ENCODE measurements at regions not wholly inside any gene's neighbourhood (a gene's known extent, or its start where the extent isn't known, plus 50 kb on each side); places are given as distances from the start of the nearest gene placed in this dataset.
"Not testable (repeated sequence)": the region's sequence is repeated elsewhere in the genome, so short reads cannot be mapped to it uniquely, and the experiment has no call there.

- H4K20me1 ChIP-seq (ENCODE audit: insufficient read depth, low read depth, low read length) = no peaks in the 10 kb centered on the region
- H3K4me2 ChIP-seq (ENCODE audit: low read depth, low read length, poor library complexity, severe bottlenecking) = no peak overlapping the region
- H3K79me2 ChIP-seq (ENCODE audit: low read length) = no peaks in the 10 kb centered on the region
- H3K27me3 ChIP-seq (ENCODE audit: low read length) = no peaks in the 10 kb centered on the region
- H3K36me3 ChIP-seq (ENCODE audit: insufficient read depth, low read length) = no peaks in the 10 kb centered on the region
- H3K9me3 ChIP-seq (ENCODE audit: low read length) = no peaks in the 10 kb centered on the region
- no peaks in the 10 kb centered on the region for H3K4me1 ChIP-seq (ENCODE audit: low read length)
- no peak overlapping the region for H3K27ac ChIP-seq (ENCODE audit: low read length)
- H3K4me3 ChIP-seq (ENCODE audit: low read length) = no peak overlapping the region
- no peaks in the 10 kb centered on the region for H3K9me2 ChIP-seq (replicated peaks; ENCODE audit: insufficient read depth, low read length)
- no peak overlapping the region for H2AFZ ChIP-seq (ENCODE audit: low read length)
- no peak for DNase-seq
- H3K9ac ChIP-seq (ENCODE audit: low read length) = no peak overlapping the region
Measured at GRCh38 chr10:84018826-84019225, 120.5 kb upstream of the GHITM start.

- H3K27ac ChIP-seq (ENCODE audit: low read length); H3K9me3 ChIP-seq (ENCODE audit: low read length); H3K9ac ChIP-seq (ENCODE audit: low read length); H3K4me2 ChIP-seq (ENCODE audit: low read depth, low read length, poor library complexity, severe bottlenecking); H3K4me3 ChIP-seq (ENCODE audit: low read length); H2AFZ ChIP-seq (ENCODE audit: low read length); H3K4me1 ChIP-seq (ENCODE audit: low read length); H3K79me2 ChIP-seq (ENCODE audit: low read length); H3K36me3 ChIP-seq (ENCODE audit: insufficient read depth, low read length); H3K27me3 ChIP-seq (ENCODE audit: low read length); DNase-seq; H4K20me1 ChIP-seq (ENCODE audit: insufficient read depth, low read depth, low read length); H3K9me2 ChIP-seq (replicated peaks; ENCODE audit: insufficient read depth, low read length): not testable (repeated sequence)
Measured at GRCh38 chr10:84019854-84020458, 119.4 kb upstream of the GHITM start.

DNA sequence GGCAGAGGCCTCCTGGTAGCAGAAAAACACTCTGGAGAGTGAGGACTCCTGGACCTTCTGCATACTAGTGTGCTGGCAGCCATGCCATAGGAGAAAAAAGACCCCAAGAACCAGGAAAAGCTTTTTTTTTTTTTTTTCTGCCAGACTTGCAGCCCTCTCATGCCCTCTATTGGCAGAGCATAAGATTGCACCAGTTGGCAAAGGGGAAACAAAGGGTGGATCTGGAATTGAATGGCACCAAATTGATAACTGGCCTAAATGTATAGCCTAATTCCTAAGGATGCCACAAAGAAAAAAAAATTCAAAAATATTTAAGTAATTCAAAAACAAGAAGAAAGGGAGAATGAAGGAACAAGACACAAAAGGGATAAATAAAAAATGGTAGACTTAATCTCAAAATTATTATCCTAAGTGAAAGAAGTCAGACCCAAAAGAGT, 112.5 kb upstream of the GHITM start:
- no peak overlapping the region for H3K4me3 ChIP-seq (ENCODE audit: low read length)
- no peak overlapping the region for H3K27ac ChIP-seq (ENCODE audit: low read length)
- DNase-seq = peak; percentile 55

DNA sequence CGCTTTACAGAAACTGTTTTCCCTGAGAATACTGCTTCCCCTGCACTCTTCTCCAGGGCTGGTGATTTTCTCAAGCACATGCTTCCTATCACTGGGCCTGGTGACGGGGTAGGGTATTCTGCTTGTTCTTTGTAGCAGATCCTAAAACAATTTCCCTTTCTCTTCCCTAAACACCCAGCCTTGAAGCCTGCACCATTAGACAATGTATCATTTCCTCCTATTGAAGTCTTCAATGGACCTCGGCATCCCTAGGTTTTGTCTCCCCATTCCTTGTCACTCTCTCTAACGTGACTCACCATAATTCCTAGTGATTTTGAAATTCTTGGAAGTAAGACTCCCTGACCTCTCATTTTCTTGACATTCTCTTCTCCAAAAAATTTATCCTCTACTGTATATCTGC, 109.5 kb upstream of the GHITM start:
- Histone ChIP-seq H3K27ac (ENCODE audit: low read length) (no peak overlapping the region), H3K79me2 (ENCODE audit: low read length) (no peaks in the 10 kb centered on the region), H3K9me3 (ENCODE audit: low read length) (no peaks in the 10 kb centered on the region), H3K36me3 (ENCODE audit: insufficient read depth, low read length) (no peaks in the 10 kb centered on the region), H3K9ac (ENCODE audit: low read length) (no peak overlapping the region), H4K20me1 (ENCODE audit: insufficient read depth, low read depth, low read length) (no peaks in the 10 kb centered on the region), H2AFZ (ENCODE audit: low read length) (no peak overlapping the region), H3K4me2 (ENCODE audit: low read depth, low read length, poor library complexity, severe bottlenecking) (no peak overlapping the region), H3K9me2 (replicated peaks; ENCODE audit: insufficient read depth, low read length) (no peaks in the 10 kb centered on the region), H3K4me3 (ENCODE audit: low read length) (no peak overlapping the region), H3K27me3 (ENCODE audit: low read length) (no peaks in the 10 kb centered on the region), H3K4me1 (ENCODE audit: low read length) (no peaks in the 10 kb centered on the region)
- no peak for DNase-seq

More for the DNA sequence above, 112.5 kb upstream of the GHITM start:
- no peak overlapping the region for H3K9ac ChIP-seq (ENCODE audit: low read length)
- no peak overlapping the region for H2AFZ ChIP-seq (ENCODE audit: low read length)
- H3K9me3 ChIP-seq (ENCODE audit: low read length) = no peaks in the 10 kb centered on the region
- H3K9me2 ChIP-seq (replicated peaks; ENCODE audit: insufficient read depth, low read length) = no peaks in the 10 kb centered on the region
- H3K79me2 ChIP-seq (ENCODE audit: low read length) = no peaks in the 10 kb centered on the region
- H3K36me3 ChIP-seq (ENCODE audit: insufficient read depth, low read length) = no peaks in the 10 kb centered on the region
- no peaks in the 10 kb centered on the region for H3K27me3 ChIP-seq (ENCODE audit: low read length)
- no peaks in the 10 kb centered on the region for H4K20me1 ChIP-seq (ENCODE audit: insufficient read depth, low read depth, low read length)
- no peak overlapping the region for H3K4me2 ChIP-seq (ENCODE audit: low read depth, low read length, poor library complexity, severe bottlenecking)
- no peaks in the 10 kb centered on the region for H3K4me1 ChIP-seq (ENCODE audit: low read length)

GRCh38 chr10:84038035-84038434, 101.3 kb upstream of the GHITM start:
- H3K9ac ChIP-seq (ENCODE audit: low read length) = no peak overlapping the region
- no peaks in the 10 kb centered on the region for H3K9me2 ChIP-seq (replicated peaks; ENCODE audit: insufficient read depth, low read length)
- H3K4me1 ChIP-seq (ENCODE audit: low read length) = no peaks in the 10 kb centered on the region
- H4K20me1 ChIP-seq (ENCODE audit: insufficient read depth, low read depth, low read length) = no peaks in the 10 kb centered on the region
- H2AFZ ChIP-seq (ENCODE audit: low read length) = no peak overlapping the region
- H3K27ac ChIP-seq (ENCODE audit: low read length) = no peak overlapping the region
- no peaks in the 10 kb centered on the region for H3K9me3 ChIP-seq (ENCODE audit: low read length)
- no peak for DNase-seq
- no peaks in the 10 kb centered on the region for H3K36me3 ChIP-seq (ENCODE audit: insufficient read depth, low read length)
- no peaks in the 10 kb centered on the region for H3K79me2 ChIP-seq (ENCODE audit: low read length)
- H3K4me3 ChIP-seq (ENCODE audit: low read length) = no peak overlapping the region
- H3K4me2 ChIP-seq (ENCODE audit: low read depth, low read length, poor library complexity, severe bottlenecking) = no peak overlapping the region
- H3K27me3 ChIP-seq (ENCODE audit: low read length) = no peaks in the 10 kb centered on the region

GRCh38 chr10:84039957-84040356, 99.4 kb upstream of the GHITM start:
- H3K27ac ChIP-seq (ENCODE audit: low read length) = no peak overlapping the region
- H3K4me2 ChIP-seq (ENCODE audit: low read depth, low read length, poor library complexity, severe bottlenecking) = no peak overlapping the region
- no peak overlapping the region for H2AFZ ChIP-seq (ENCODE audit: low read length)
- H4K20me1 ChIP-seq (ENCODE audit: insufficient read depth, low read depth, low read length) = no peaks in the 10 kb centered on the region
- no peaks in the 10 kb centered on the region for H3K79me2 ChIP-seq (ENCODE audit: low read length)
- DNase-seq = no peak
- no peak overlapping the region for H3K4me3 ChIP-seq (ENCODE audit: low read length)
- no peaks in the 10 kb centered on the region for H3K9me3 ChIP-seq (ENCODE audit: low read length)
- no peak overlapping the region for H3K9ac ChIP-seq (ENCODE audit: low read length)
- H3K27me3 ChIP-seq (ENCODE audit: low read length) = no peaks in the 10 kb centered on the region
- H3K36me3 ChIP-seq (ENCODE audit: insufficient read depth, low read length) = no peaks in the 10 kb centered on the region
- H3K4me1 ChIP-seq (ENCODE audit: low read length) = no peaks in the 10 kb centered on the region
- no peaks in the 10 kb centered on the region for H3K9me2 ChIP-seq (replicated peaks; ENCODE audit: insufficient read depth, low read length)

GRCh38 chr10:84047258-84048010, 91.9 kb upstream of the GHITM start:
- H3K4me1 ChIP-seq (ENCODE audit: low read length) = no peaks in the 10 kb centered on the region
- H3K27ac ChIP-seq (ENCODE audit: low read length) = no peak overlapping the region
- no peaks in the 10 kb centered on the region for H3K27me3 ChIP-seq (ENCODE audit: low read length)
- H2AFZ ChIP-seq (ENCODE audit: low read length) = no peak overlapping the region
- no peaks in the 10 kb centered on the region for H3K79me2 ChIP-seq (ENCODE audit: low read length)
- no peak overlapping the region for H3K4me3 ChIP-seq (ENCODE audit: low read length)
- H4K20me1 ChIP-seq (ENCODE audit: insufficient read depth, low read depth, low read length) = no peaks in the 10 kb centered on the region
- H3K9me3 ChIP-seq (ENCODE audit: low read length) = no peaks in the 10 kb centered on the region
- H3K4me2 ChIP-seq (ENCODE audit: low read depth, low read length, poor library complexity, severe bottlenecking) = no peak overlapping the region
- H3K9me2 ChIP-seq (replicated peaks; ENCODE audit: insufficient read depth, low read length) = no peaks in the 10 kb centered on the region
- no peaks in the 10 kb centered on the region for H3K36me3 ChIP-seq (ENCODE audit: insufficient read depth, low read length)
- no peak for DNase-seq
- no peak overlapping the region for H3K9ac ChIP-seq (ENCODE audit: low read length)

DNA sequence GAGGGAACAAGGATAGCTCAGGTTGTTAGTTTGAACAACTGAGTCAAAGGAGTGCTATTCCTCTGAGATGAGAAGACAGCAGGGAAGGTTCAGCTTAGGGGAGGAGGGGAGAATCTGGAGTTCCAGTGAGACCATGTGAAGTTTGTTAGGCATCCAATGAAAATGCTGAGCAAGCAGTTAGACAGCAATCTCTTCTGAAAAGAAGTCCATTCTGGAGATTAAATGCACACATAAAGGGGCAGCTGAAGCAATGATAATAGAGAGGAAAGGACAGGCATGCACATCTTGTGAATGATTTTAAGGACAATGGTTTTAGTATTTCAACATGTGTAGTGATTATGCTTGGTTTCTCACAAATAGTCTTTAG, 89.7 kb upstream of the GHITM start:
- H3K9ac ChIP-seq (ENCODE audit: low read length) = no peak overlapping the region
- no peaks in the 10 kb centered on the region for H3K36me3 ChIP-seq (ENCODE audit: insufficient read depth, low read length)
- no peak overlapping the region for H2AFZ ChIP-seq (ENCODE audit: low read length)
- no peaks in the 10 kb centered on the region for H4K20me1 ChIP-seq (ENCODE audit: insufficient read depth, low read depth, low read length)
- H3K9me3 ChIP-seq (ENCODE audit: low read length) = no peaks in the 10 kb centered on the region
- H3K79me2 ChIP-seq (ENCODE audit: low read length) = no peaks in the 10 kb centered on the region
- no peaks in the 10 kb centered on the region for H3K4me1 ChIP-seq (ENCODE audit: low read length)
- H3K4me3 ChIP-seq (ENCODE audit: low read length) = no peak overlapping the region
- DNase-seq = no peak
- no peaks in the 10 kb centered on the region for H3K9me2 ChIP-seq (replicated peaks; ENCODE audit: insufficient read depth, low read length)
- H3K27ac ChIP-seq (ENCODE audit: low read length) = no peak overlapping the region
- H3K27me3 ChIP-seq (ENCODE audit: low read length) = no peaks in the 10 kb centered on the region
- no peak overlapping the region for H3K4me2 ChIP-seq (ENCODE audit: low read depth, low read length, poor library complexity, severe bottlenecking)
